Ectodermal cell (in vitro differentiated cells): ENCODE measurements at regions not wholly inside any gene's neighbourhood (a gene's known extent, or its start where the extent isn't known, plus 50 kb on each side); places are given as distances from the start of the nearest gene placed in this dataset.
"Not testable (repeated sequence)": the region's sequence is repeated elsewhere in the genome, so short reads cannot be mapped to it uniquely, and the experiment has no call there.

ENCODE experiments used
- H3K27ac ChIP-seq: 2 replicates; pipeline ENCODE4 v1.7.0; 2013; ENCODE audit warnings: mild to moderate bottlenecking, low read depth, low read length; ENCODE audit not compliant: insufficient read depth, poor library complexity, severe bottlenecking
- H3K27me3 ChIP-seq: 2 replicates; pipeline ENCODE4 v1.7.0; 2013; ENCODE audit warnings: mild to moderate bottlenecking, low read length; ENCODE audit not compliant: insufficient read depth, control insufficient read depth, poor library complexity, severe bottlenecking
- H3K36me3 ChIP-seq: one replicate; pipeline ENCODE4 v1.7.0; 2013; ENCODE audit warnings: low read length; ENCODE audit not compliant: control insufficient read depth, insufficient read depth
- H3K4me1 ChIP-seq: one replicate; pipeline ENCODE4 v1.7.0; 2013; ENCODE audit warnings: low read length; ENCODE audit not compliant: control insufficient read depth, insufficient read depth
- H3K4me3 ChIP-seq: 2 replicates; pipeline ENCODE4 v1.7.0; 2013; ENCODE audit warnings: low read depth, low read length, control low read depth; ENCODE audit not compliant: insufficient read depth
- H3K9me3 ChIP-seq: 2 replicates; pipeline ENCODE4 v1.7.0; 2013; ENCODE audit warnings: mild to moderate bottlenecking, low read length, moderate library complexity; ENCODE audit not compliant: control insufficient read depth
- WGBS, 2 experiments: methylation state at CpG; one replicate each; pipeline ENCODE4 v1.1.7; 2013; ENCODE audit warnings: missing lambda C conversion rate in 2 of 2; 5-methylcytosine and 5-hydroxymethylcytosine counted together

- no peak overlapping the region for H3K27ac ChIP-seq
- no peaks in the 10 kb centered on the region for H3K36me3 ChIP-seq
- no peaks in the 10 kb centered on the region for H3K27me3 ChIP-seq
- H3K4me1 ChIP-seq, result peaks cover 9% of the 10 kb centered on the region
- WGBS, 2 experiments, result 88 to 90% methylated on average over 4 of the region's 4 CpGs
- H3K4me3 ChIP-seq, result no peak overlapping the region
- H3K9me3 ChIP-seq, result no peaks in the 10 kb centered on the region
Observed at GRCh38 chr2:60350791-60351190, 202.7 kb downstream of the BCL11A start.

- no peaks in the 10 kb centered on the region for H3K9me3 ChIP-seq
- H3K4me1 ChIP-seq, result peaks cover under 1% of the 10 kb centered on the region
- 88 to 91% methylated on average over 5 of the region's 5 CpGs for WGBS, 2 experiments
- no peak overlapping the region for H3K4me3 ChIP-seq
- H3K27me3 ChIP-seq, result no peaks in the 10 kb centered on the region
- no peak overlapping the region for H3K27ac ChIP-seq
- H3K36me3 ChIP-seq, result no peaks in the 10 kb centered on the region
Observed at GRCh38 chr2:60347781-60348180, 205.7 kb downstream of the BCL11A start.

- not testable (repeated sequence) for H3K27me3 ChIP-seq, H3K4me1 ChIP-seq, H3K27ac ChIP-seq, H3K4me3 ChIP-seq, H3K9me3 ChIP-seq, H3K36me3 ChIP-seq
- WGBS, 2 experiments, result 94 to 96% methylated on average over 4 of the region's 4 CpGs
Observed at GRCh38 chr2:60342491-60342890, 211.0 kb downstream of the BCL11A start.

- Histone ChIP-seq H3K4me1 (peaks cover under 1% of the 10 kb centered on the region), H3K9me3 (no peaks in the 10 kb centered on the region), H3K27ac (no peak overlapping the region), H3K27me3 (no peaks in the 10 kb centered on the region), H3K36me3 (no peaks in the 10 kb centered on the region), H3K4me3 (no peak overlapping the region)
- WGBS, 2 experiments, result 91 to 98% methylated on average over 7 of the region's 7 CpGs
Observed at GRCh38 chr2:60341151-60341550, 212.3 kb downstream of the BCL11A start.

GRCh38 chr2:60339286-60339685 is 214.2 kb downstream of the BCL11A start:
- 91 to 94% methylated on average over 2 of the region's 2 CpGs for WGBS, 2 experiments
- no peaks in the 10 kb centered on the region for H3K9me3 ChIP-seq

GRCh38 chr2:60337142-60337497 is 216.3 kb downstream of the BCL11A start:
- Histone ChIP-seq H3K4me3 (no peak overlapping the region), H3K27ac (no peak overlapping the region), H3K27me3 (no peaks in the 10 kb centered on the region), H3K4me1 (peaks cover 5% of the 10 kb centered on the region), H3K36me3 (no peaks in the 10 kb centered on the region), H3K9me3 (no peaks in the 10 kb centered on the region)
- WGBS, 2 experiments, result 65 to 71% methylated on average over 4 of the region's 4 CpGs

More at GRCh38 chr2:60339286-60339685, 214.2 kb downstream of the BCL11A start:
- Histone ChIP-seq H3K4me3 (no peak overlapping the region), H3K27ac (no peak overlapping the region), H3K4me1 (peaks cover 5% of the 10 kb centered on the region), H3K27me3 (no peaks in the 10 kb centered on the region), H3K36me3 (no peaks in the 10 kb centered on the region)

GRCh38 chr2:60336442-60337141 is 216.9 kb downstream of the BCL11A start:
- no peaks in the 10 kb centered on the region for H3K9me3 ChIP-seq
- 83 to 87% methylated on average over 5 of the region's 5 CpGs for WGBS, 2 experiments
- H3K27ac ChIP-seq, result no peak overlapping the region
- H3K4me1 ChIP-seq, result peaks cover 5% of the 10 kb centered on the region
- H3K4me3 ChIP-seq, result no peak overlapping the region
- H3K36me3 ChIP-seq, result no peaks in the 10 kb centered on the region
- H3K27me3 ChIP-seq, result no peaks in the 10 kb centered on the region

GRCh38 chr2:60335533-60336237 is 217.8 kb downstream of the BCL11A start:
- no peak overlapping the region for H3K27ac ChIP-seq
- no peak overlapping the region for H3K4me3 ChIP-seq
- 82 to 87% methylated on average over 13 of the region's 13 CpGs for WGBS, 2 experiments
- peaks cover 5% of the 10 kb centered on the region for H3K4me1 ChIP-seq
- no peaks in the 10 kb centered on the region for H3K27me3 ChIP-seq
- no peaks in the 10 kb centered on the region for H3K36me3 ChIP-seq
- no peaks in the 10 kb centered on the region for H3K9me3 ChIP-seq

- Histone ChIP-seq H3K27me3 (no peaks in the 10 kb centered on the region), H3K4me3 (no peak overlapping the region), H3K36me3 (no peaks in the 10 kb centered on the region), H3K9me3 (no peaks in the 10 kb centered on the region), H3K27ac (no peak overlapping the region), H3K4me1 (peaks cover 5% of the 10 kb centered on the region)
- 96 to 98% methylated on average over 4 of the region's 4 CpGs for WGBS, 2 experiments
Observed at GRCh38 chr2:60334610-60335009, 218.8 kb downstream of the BCL11A start.

- 95 to 96% methylated on average over 8 of the region's 8 CpGs for whole genome bisulfite sequencing, 2 experiments
- H3K9me3 ChIP-seq, result no peaks in the 10 kb centered on the region
- H3K36me3 ChIP-seq, result no peaks in the 10 kb centered on the region
- no peak overlapping the region for H3K27ac ChIP-seq
- H3K4me1 ChIP-seq, result peaks cover 5% of the 10 kb centered on the region
- no peaks in the 10 kb centered on the region for H3K27me3 ChIP-seq
- no peak overlapping the region for H3K4me3 ChIP-seq
Observed at GRCh38 chr2:60333264-60333663, 220.2 kb downstream of the BCL11A start.
